Activated B cell treated with CpG ODN at 0.5 μM for 24 hours (primary cell): ENCODE measurements at regions not wholly inside any gene's neighbourhood (a gene's known extent, or its start where the extent isn't known, plus 50 kb on each side); places are given as distances from the start of the nearest gene placed in this dataset.

Source experiments
- ATAC-seq: fragments of 200-7000 bp; cut with Tn5 transposase; one replicate; pipeline ENCODE4 v1.10.0; 2021; ENCODE audit warnings: low read depth, mild to moderate bottlenecking, moderate library complexity
- CTCF ChIA-PET: fragments of 350-600 bp; sonication (Branson Sonifier 250); formaldehyde crosslinking; loops from one replicate; lab custom pipeline; 2021; ENCODE audit warnings: antibody characterized with exemption; lab: Charles Lee
- POLR2A ChIA-PET: fragments of 350-600 bp; sonication (Branson Sonifier 250); formaldehyde crosslinking; loops from one replicate; lab custom pipeline; 2021; ENCODE audit warnings: antibody characterized with exemption; lab: Charles Lee
- DNase-seq: peaks from one replicate; pipeline ENCODE4 v3.0.0; 2022
- H3K27ac Mint-ChIP-seq: one replicate; pipeline ENCODE4 v1.8.0; 2020; ENCODE audit warnings: mixed read lengths
- H3K27me3 Mint-ChIP-seq: one replicate; pipeline ENCODE4 v1.8.0; 2021; ENCODE audit warnings: mixed read lengths
- H3K36me3 Mint-ChIP-seq: one replicate; pipeline ENCODE4 v1.8.0; 2021; ENCODE audit warnings: low read depth, mixed read lengths
- H3K4me1 Mint-ChIP-seq: one replicate; pipeline ENCODE4 v1.8.0; 2021; ENCODE audit warnings: mixed read lengths
- H3K4me3 Mint-ChIP-seq: one replicate; pipeline ENCODE4 v1.8.0; 2020; ENCODE audit warnings: mild to moderate bottlenecking, mixed read lengths
- H3K9me3 Mint-ChIP-seq: one replicate; pipeline ENCODE4 v1.8.0; 2020; ENCODE audit warnings: mixed read lengths
- CTCF ChIP-seq: fragments of 200-600 bp; IDR thresholded peaks from one replicate; pipeline ENCODE4 v1.8.0; 2022; ENCODE audit warnings: antibody characterized with exemption, mild to moderate bottlenecking
- intact Hi-C: fragments of 100-400 bp; cut with micrococcal nuclease; formaldehyde crosslinking; loops from one replicate; pipeline ENCODE4 v1.15.1; 2024

- H3K27me3 Mint-ChIP-seq = no peaks in the 10 kb centered on the region
- no peaks in the 10 kb centered on the region for H3K9me3 Mint-ChIP-seq
- no peaks in the 10 kb centered on the region for H3K36me3 Mint-ChIP-seq
- DNase-seq (no peak), ATAC-seq (no peak)
- no peak overlapping the region for H3K4me3 Mint-ChIP-seq
- TF ChIP-seq CTCF = no peak
- H3K4me1 Mint-ChIP-seq = no peaks in the 10 kb centered on the region
- intact Hi-C loops = no loop called here
- POLR2A ChIA-PET = no interaction called here
- CTCF ChIA-PET = no interaction called here
- no peak overlapping the region for H3K27ac Mint-ChIP-seq
These were observed 375.7 kb downstream of the CAAP1 start for GRCh38 chr9:26516773-26517343.

DNA sequence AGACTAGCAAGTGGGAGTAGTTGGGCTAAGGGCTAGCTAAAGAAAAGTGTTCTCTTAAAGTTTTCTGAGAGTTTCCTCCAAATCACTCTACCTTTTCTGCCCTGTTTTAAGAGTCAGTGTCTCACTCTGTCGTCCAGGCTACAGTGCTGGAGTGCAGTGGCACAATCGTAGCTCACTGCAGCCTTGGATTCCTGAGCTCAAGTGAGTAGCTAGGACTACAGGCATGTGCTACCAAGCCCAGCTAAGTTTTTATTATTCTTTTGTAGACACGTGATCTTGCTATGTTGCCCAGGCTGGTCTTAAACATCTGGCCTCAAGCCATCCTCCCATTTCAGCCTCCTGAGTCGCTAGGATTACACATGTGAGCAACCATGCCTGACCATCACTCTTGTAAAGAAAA lies 378.9 kb downstream of the CAAP1 start:
- DNase-seq = no peak
- no peak for ATAC-seq
- H3K4me3 Mint-ChIP-seq = no peak overlapping the region
- TF ChIP-seq CTCF = no peak
- ChIA-PET CTCF (no interaction called here), POLR2A (no interaction called here)
- no peaks in the 10 kb centered on the region for H3K9me3 Mint-ChIP-seq
- H3K27ac Mint-ChIP-seq = no peak overlapping the region
- intact Hi-C loops = no loop called here
- no peaks in the 10 kb centered on the region for H3K36me3 Mint-ChIP-seq
- no peaks in the 10 kb centered on the region for H3K27me3 Mint-ChIP-seq
- H3K4me1 Mint-ChIP-seq = no peaks in the 10 kb centered on the region

DNA sequence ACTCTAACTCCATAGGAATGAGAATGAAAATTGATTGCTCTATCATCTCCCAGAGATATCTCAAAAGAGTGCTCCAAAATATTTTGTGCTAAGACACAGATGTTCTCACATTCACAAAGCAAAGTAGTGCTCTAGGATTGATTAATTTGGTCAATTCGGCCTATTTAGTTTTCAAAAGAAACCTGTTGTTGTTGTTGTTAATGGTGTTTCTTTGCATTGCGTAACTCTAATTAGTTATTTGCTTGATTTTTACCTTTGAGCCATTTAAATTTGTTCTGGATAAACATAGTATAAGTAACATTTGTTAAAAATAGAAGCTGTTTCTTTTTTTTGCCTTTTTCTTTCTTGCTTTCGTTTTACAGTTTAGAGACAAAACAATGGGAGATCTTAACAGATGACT lies 382.5 kb downstream of the CAAP1 start:
- ATAC-seq (no peak), DNase-seq (no peak)
- no peak for TF ChIP-seq CTCF
- Mint-ChIP-seq H3K9me3 (no peaks in the 10 kb centered on the region), H3K36me3 (no peaks in the 10 kb centered on the region), H3K4me3 (no peak overlapping the region), H3K27me3 (no peaks in the 10 kb centered on the region), H3K4me1 (no peaks in the 10 kb centered on the region), H3K27ac (no peak overlapping the region)
- ChIA-PET POLR2A (no interaction called here), CTCF (no interaction called here)
- intact Hi-C loops = no loop called here

GRCh38 chr9:26508897-26509296 lies 383.7 kb downstream of the CAAP1 start:
- POLR2A ChIA-PET = no interaction called here
- CTCF ChIA-PET = no interaction called here

GRCh38 chr9:26504057-26504456 lies 388.5 kb downstream of the CAAP1 start:
- Mint-ChIP-seq H3K27ac (no peak overlapping the region), H3K9me3 (no peaks in the 10 kb centered on the region)

More at GRCh38 chr9:26508897-26509296, 383.7 kb downstream of the CAAP1 start:
- Mint-ChIP-seq H3K36me3 (no peaks in the 10 kb centered on the region), H3K27ac (no peak overlapping the region), H3K9me3 (no peaks in the 10 kb centered on the region), H3K27me3 (no peaks in the 10 kb centered on the region), H3K4me1 (no peaks in the 10 kb centered on the region), H3K4me3 (no peak overlapping the region)
- ATAC-seq = no peak
- no peak for TF ChIP-seq CTCF
- DNase-seq = no peak
- intact Hi-C loops = no loop called here

More at GRCh38 chr9:26504057-26504456, 388.5 kb downstream of the CAAP1 start:
- CTCF ChIA-PET = no interaction called here
- ATAC-seq (no peak), DNase-seq (no peak)
- intact Hi-C loops = no loop called here
- no peak overlapping the region for H3K4me3 Mint-ChIP-seq
- H3K4me1 Mint-ChIP-seq = no peaks in the 10 kb centered on the region
- H3K27me3 Mint-ChIP-seq = no peaks in the 10 kb centered on the region
- POLR2A ChIA-PET = no interaction called here
- H3K36me3 Mint-ChIP-seq = no peaks in the 10 kb centered on the region
- TF ChIP-seq CTCF = no peak
